EH (cell line): ENCODE measurements at regions not wholly inside any gene's neighbourhood (a gene's known extent, or its start where the extent isn't known, plus 50 kb on each side); places are given as distances from the start of the nearest gene placed in this dataset.
"Not testable (repeated sequence)": the region's sequence is repeated elsewhere in the genome, so short reads cannot be mapped to it uniquely, and the experiment has no call there.

ENCODE experiments used
- DNase-seq: peaks from one replicate; pipeline ENCODE4 v3.0.0-alpha.2; 2015; ENCODE audit warnings: low read depth

- no peak for DNase-seq
These were observed 55.7 kb upstream of the RNPC3 start for GRCh38 chr1:103469801-103470200.

GRCh38 chr1:103467100-103467499, 58.4 kb upstream of the RNPC3 start:
- no peak for DNase-seq

- DNase-seq, result peak; percentile 43
These were observed 64.1 kb upstream of the RNPC3 start for GRCh38 chr1:103461161-103462105.

- DNase-seq, result no peak
These were observed 65.0 kb upstream of the RNPC3 start for GRCh38 chr1:103460511-103460910.

GRCh38 chr1:103459346-103459745, 66.2 kb upstream of the RNPC3 start:
- peak; percentile 24 for DNase-seq

GRCh38 chr1:103457886-103458455, 67.5 kb upstream of the RNPC3 start:
- no peak for DNase-seq

GRCh38 chr1:103448560-103448959, 76.9 kb upstream of the RNPC3 start:
- no peak for DNase-seq

- peak; percentile 64 for DNase-seq
These were observed 78.0 kb upstream of the RNPC3 start for GRCh38 chr1:103447471-103447870.

- no peak for DNase-seq
These were observed 84.2 kb upstream of the RNPC3 start for GRCh38 chr1:103441342-103441741.

GRCh38 chr1:103436568-103437100, 88.9 kb upstream of the RNPC3 start:
- DNase-seq, result not testable (repeated sequence)

- no peak for DNase-seq
These were observed 90.1 kb upstream of the RNPC3 start for GRCh38 chr1:103435443-103435842.

GRCh38 chr1:103424650-103425049, 100.8 kb upstream of the RNPC3 start:
- DNase-seq, result no peak

- DNase-seq, result peak; percentile 75
These were observed 108.7 kb upstream of the RNPC3 start for GRCh38 chr1:103416681-103417286.

GRCh38 chr1:103387898-103388297, 137.6 kb upstream of the RNPC3 start:
- DNase-seq, result no peak

- DNase-seq, result peak; percentile 62
These were observed 151.5 kb upstream of the RNPC3 start for GRCh38 chr1:103373991-103374390.

- peak; percentile 62 for DNase-seq
These were observed 152.6 kb upstream of the RNPC3 start for GRCh38 chr1:103372866-103373265.

GRCh38 chr1:103371234-103371633, 154.3 kb upstream of the RNPC3 start:
- DNase-seq, result peak; percentile 83

GRCh38 chr1:103367186-103367585, 158.3 kb upstream of the RNPC3 start:
- DNase-seq, result no peak

- DNase-seq, result no peak
These were observed 159.5 kb upstream of the RNPC3 start for GRCh38 chr1:103365860-103366569.

- no peak for DNase-seq
These were observed 162.5 kb upstream of the RNPC3 start for GRCh38 chr1:103363008-103363365.

GRCh38 chr1:103362348-103363007, 163.0 kb upstream of the RNPC3 start:
- DNase-seq, result no peak

GRCh38 chr1:103353391-103353790, 172.1 kb upstream of the RNPC3 start:
- peak; percentile 12 for DNase-seq
